Left colon (tissue), 2 donors: ENCODE measurements at regions not wholly inside any gene's neighbourhood (a gene's known extent, or its start where the extent isn't known, plus 50 kb on each side); places are given as distances from the start of the nearest gene placed in this dataset.

Experiments
- ATAC-seq: fragments of 200-7000 bp; cut with Tn5 transposase; one replicate; pipeline ENCODE4 v1.9.1; 2020; ENCODE audit warnings: mild to moderate bottlenecking, moderate library complexity
- DNase-seq, 2 donors: peaks; one replicate each; pipeline ENCODE4 v3.0.0-alpha.2; 2020
- intact Hi-C, 2 donors: fragments of 100-400 bp; cut with DNase I in 1 of 2; cut with micrococcal nuclease in 1 of 2; formaldehyde crosslinking; loops; one replicate each; pipeline versions ENCODE4 v1.11.2 to v1.14.0; 2022; cut with DNase I, micrococcal nuclease
- donor health status: DM: no; HTN: no; CAD: no.
- donor health status: DM: yes; HTN: yes; CAD: no.

DNA sequence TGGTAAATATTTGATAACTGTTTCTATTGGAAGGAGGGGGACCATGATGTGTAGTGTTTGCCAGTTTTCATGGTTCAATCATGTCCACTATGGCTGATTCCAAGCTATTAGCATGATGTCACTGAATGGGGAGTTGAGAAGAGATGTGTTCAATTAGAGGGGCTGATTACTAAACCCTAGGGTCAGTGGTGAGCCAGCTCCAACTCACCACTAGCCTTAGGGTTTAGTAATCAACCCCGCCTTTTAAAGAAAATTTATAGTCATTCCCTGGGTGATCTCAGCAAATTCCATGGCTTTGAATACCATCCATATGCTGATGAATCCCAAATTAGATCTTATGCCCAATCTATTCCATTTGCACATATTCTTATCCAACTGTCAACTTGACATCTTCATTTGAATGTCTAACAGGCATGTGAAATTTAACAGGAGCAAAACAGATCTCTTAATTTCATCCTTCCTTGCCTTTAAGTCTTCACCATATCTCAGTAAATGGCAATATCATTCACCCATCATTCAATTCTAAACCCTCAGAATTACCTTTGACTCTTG, 98.8 kb downstream of the GCNT1 start:
- intact Hi-C loops = no loop called here
- no peak for DNase-seq
- ATAC-seq = no peak

DNA sequence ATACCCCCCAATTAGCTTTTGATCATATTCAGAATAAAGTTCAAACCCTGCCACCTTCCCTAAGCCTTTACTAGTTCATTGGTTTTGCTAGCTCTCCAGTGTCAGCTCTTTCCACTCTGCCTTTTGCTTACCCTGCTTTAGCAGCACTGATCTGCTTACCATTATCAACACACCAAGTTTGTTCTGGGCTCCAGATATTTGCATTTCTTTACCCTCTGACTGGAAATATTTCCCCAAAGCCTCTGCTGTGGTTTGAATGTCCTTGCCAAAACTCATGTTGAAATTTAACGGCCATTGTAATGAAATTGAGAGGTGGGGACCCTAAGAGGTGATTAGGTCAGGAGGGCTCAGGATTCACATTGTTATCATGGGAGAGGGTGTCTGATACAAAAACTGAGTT, 99.5 kb downstream of the GCNT1 start:
- DNase-seq (no peak), ATAC-seq (no peak)
- intact Hi-C loops = no loop called here

DNA sequence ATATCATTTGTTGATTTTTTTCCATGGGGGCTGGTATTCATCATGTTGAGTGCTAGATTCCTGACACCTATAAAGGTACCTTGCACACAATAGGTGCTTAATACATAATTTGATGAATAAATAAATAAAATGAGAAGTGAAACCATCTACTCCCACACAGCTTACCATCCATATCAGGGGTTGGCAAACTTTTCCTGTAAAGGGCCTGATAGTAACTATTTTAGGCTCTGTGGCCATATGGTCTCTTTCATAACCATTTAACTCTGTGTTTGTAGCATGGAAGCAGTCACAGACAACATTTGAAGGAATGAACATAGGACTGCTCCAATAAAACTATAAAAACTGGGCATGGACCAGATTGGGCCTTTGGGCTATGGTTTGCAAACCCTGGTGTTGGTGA, 100.3 kb downstream of the GCNT1 start:
- intact Hi-C loops = no loop called here
- DNase-seq = no peak

DNA sequence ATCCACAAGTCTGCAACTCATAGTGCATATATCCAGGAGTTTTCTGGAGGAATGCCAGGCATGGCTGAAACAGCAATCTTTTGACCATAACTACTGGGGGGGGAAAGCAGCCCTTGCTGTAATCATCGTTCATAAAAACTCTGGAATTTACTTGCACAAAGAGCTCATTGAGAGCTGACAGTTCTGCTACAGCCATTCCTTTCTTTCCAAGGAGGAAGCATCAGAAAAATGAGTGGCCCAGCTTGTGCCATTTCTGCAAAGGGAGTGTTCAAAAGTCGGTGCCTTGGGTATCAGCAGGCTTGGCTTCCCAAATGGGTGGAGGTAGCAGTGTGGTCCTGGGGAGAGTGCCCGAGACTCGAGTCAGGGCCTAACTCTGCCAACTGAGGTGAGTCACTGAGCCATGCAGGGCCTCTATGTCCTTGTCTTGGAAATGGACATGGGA, 101.5 kb downstream of the GCNT1 start:
- intact Hi-C loops = no loop called here
- DNase-seq = peak; percentile 44 to 68
- peak; percentile 83 for ATAC-seq

More for the DNA sequence above, 100.3 kb downstream of the GCNT1 start:
- ATAC-seq = peak; percentile 48

DNA sequence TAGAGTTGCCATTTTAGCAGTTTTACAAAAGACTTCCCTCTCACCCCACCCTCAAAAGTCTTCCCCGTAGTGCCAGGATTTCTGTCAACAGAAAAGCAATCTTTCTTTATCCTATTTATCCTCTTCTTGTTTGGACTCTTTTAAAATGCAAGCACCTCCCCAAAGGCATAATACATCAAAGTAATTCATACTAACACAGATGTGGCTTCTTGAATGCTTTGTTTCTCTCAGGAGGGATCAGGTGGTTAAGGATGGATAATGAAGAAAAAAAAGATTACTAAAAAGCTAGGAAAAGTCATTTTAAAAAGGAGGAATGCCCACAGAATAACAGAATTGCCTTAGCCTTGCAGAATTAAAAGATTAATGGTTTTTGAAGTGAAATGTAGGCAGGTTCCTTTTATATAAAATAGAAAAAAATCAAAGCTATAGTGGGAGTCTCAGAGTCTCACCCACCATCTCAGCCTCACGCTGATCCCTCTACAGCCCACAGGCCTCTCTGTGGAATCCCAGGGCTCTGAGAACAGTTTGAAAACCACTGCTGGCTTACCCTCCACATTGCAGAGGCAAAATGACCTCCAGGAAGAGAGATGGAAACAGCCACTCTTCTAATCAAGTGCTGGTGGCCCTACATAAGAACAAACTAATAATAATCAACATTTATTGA, 102.2 kb downstream of the GCNT1 start:
- DNase-seq (no peak), ATAC-seq (no peak)
- intact Hi-C loops = no loop called here
